GM10248 (cell line): ENCODE measurements at regions not wholly inside any gene's neighbourhood (a gene's known extent, or its start where the extent isn't known, plus 50 kb on each side); places are given as distances from the start of the nearest gene placed in this dataset.

Experiments used
- CTCF ChIA-PET: fragments of 300-600 bp; sonication (Branson Sonifier 250); formaldehyde crosslinking; extraction: SDS; loops from one replicate; lab custom pipeline; 2021; ENCODE audit warnings: antibody characterized with exemption; lab: Yijun Ruan, JAX
- POLR2A ChIA-PET: fragments of 350-650 bp; sonication (Branson Sonifier 250); formaldehyde crosslinking; extraction: SDS; loops from one replicate; lab custom pipeline; 2020; ENCODE audit warnings: antibody characterized with exemption; lab: Yijun Ruan, JAX
- DNase-seq: peaks from one replicate; pipeline ENCODE4 v3.0.0; 2012; ENCODE audit errors: extremely low spot score
- CTCF ChIP-seq: IDR thresholded peaks from 2 replicates; pipeline ENCODE4 v1.5.1; 2012; ENCODE audit warnings: mild to moderate bottlenecking, low read depth; ENCODE audit errors: extremely low read depth, missing control alignments, control extremely low read depth

DNA sequence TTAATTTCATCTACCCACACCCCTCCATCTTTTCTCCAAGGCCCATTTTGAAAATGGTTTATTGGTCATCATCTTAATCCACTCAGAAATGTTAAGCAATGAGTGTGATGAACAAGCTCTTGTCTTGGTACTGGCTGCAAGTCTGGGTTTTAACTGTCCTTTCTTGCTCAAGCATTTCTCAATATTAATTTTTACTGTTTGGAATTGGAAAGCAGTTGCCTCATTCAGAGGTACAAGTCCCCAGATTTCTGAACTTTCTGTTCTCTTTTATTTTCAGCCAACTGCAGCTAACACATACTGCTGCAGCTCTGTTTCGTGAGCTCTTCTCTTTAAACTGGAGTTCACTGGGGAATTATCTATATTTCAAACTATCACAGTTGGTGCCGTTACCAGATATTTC lies 99.4 kb upstream of the TEX51 start:
- DNase-seq: no peak
- CTCF ChIA-PET: interaction anchor here (1.5 kb wide), 1 partner anchor 10 kb away, joined by 3 read pairs; no protein-coding TSS in a partner anchor
- POLR2A ChIA-PET: no interaction called here
- TF ChIP-seq CTCF: no peak

GRCh38 chr2:126801473-126801872 lies 97.2 kb upstream of the TEX51 start:
- ChIA-PET POLR2A (no interaction called here), CTCF (interaction anchor here (1.1 to 1.7 kb wide), 2 partner anchors 8 to 22 kb away, joined by 4 read pairs; no protein-coding TSS in a partner anchor)
- no peak for DNase-seq
- TF ChIP-seq CTCF: no peak

DNA sequence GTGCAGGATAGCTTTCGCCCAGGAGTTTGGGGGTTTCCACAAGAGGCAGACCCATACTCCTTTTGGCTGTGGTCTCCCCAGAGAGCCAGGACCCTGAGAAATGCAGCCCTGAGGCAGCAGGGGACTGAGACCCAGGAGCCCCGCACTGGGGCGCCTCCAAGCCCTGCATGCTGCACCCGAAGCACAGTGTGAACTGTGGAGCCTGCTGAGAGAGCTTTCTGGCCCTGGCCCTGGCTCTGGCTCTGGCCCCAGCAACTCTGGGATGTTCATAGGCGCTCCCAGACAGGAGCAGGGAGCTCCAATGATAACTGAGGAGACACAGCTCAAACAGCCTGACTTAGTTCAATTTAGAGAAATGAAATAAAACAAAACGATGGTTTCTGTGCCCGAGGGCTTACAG lies 96.4 kb upstream of the TEX51 start:
- TF ChIP-seq CTCF: no peak
- DNase-seq: no peak
- POLR2A ChIA-PET: no interaction called here
- CTCF ChIA-PET: interaction anchor here (1.1 to 1.7 kb wide), 2 partner anchors 9 to 21 kb away, joined by 4 read pairs; no protein-coding TSS in a partner anchor

DNA sequence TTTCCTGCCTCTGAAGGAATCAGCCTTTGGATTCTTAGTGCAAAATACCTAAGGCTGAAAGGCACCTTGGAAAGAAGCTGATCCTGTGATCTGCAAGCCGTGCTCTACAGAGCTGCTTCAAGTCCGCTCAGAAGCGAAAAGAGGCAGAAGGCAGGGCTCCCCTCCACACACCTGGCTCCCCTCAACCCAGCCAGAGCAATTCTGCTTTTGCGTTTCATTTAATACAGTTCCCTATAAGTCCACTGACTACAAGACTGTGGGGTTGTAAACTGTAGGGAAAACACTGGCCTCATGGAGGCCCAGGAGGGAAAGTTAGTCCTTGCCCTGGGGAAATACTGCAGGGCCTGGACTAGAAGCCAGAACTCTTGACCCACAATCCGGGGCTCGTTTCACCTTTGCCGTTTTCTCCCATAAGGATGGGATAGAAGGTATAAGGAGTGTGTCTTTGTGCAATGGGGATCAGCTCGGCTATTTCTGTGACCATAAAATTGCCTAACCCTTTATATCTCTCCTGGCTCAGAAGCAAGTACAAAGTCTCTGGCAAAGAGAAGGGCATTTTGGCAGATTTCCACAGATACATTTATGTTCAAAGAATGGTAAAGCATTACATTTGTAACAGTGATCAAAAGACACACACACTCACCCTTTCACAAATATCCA lies 95.8 kb upstream of the TEX51 start:
- POLR2A ChIA-PET: no interaction called here
- no peak for TF ChIP-seq CTCF
- DNase-seq: no peak
- CTCF ChIA-PET: interaction anchor here (1.7 kb wide), 1 partner anchor 20 kb away, joined by 4 read pairs; no protein-coding TSS in a partner anchor

DNA sequence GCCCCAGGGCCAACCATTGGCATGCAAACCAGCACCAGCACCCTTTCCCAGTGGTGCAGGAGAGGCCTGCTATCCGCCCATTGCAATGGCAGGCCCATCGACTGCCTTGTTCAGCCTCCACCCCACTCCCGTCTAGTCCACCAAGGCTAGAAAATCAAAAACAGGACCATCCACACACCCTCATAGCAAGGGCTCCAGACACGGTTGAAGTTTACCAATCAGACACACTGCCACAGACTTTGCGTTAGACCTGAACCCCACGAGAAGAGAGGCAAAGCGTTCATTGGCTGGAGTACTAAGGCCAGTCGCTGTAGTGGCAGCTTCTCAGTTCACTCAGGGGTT lies 95.3 kb upstream of the TEX51 start:
- TF ChIP-seq CTCF: no peak
- POLR2A ChIA-PET: no interaction called here
- DNase-seq: no peak
- CTCF ChIA-PET: no interaction called here

DNA sequence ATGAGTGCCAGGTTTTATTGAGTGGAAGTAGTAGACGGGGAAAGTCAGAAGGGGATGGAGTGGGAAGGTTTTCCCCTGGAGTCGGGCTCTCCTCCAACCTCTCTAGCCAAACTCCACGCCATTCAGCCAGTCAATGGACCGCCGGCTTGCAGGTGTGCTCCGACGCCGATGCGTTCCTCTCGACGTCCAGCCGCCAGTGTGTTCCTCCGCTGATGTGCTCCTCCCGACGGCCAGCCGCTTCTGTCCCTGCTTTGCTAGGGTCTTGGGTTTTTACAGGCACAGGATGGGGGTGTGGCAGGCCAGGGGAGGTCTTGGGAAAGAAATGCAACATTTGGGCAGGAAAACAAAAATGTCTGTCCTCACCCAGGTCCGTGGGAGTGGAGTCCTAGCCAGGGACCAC lies 94.3 kb upstream of the TEX51 start:
- no peak for TF ChIP-seq CTCF
- CTCF ChIA-PET: no interaction called here
- DNase-seq: no peak
- POLR2A ChIA-PET: no interaction called here
